A673 (cell line): ENCODE measurements at regions not wholly inside any gene's neighbourhood (a gene's known extent, or its start where the extent isn't known, plus 50 kb on each side); places are given as distances from the start of the nearest gene placed in this dataset.
"Not testable (repeated sequence)": the region's sequence is repeated elsewhere in the genome, so short reads cannot be mapped to it uniquely, and the experiment has no call there.

Experiments used
- BruUV-seq: library from RNA; stranded (reverse); fragments of 400-500 nt; replicated peaks from 2 replicates; lab custom pipeline; 2021; lab: Mats Ljungman, UMichigan
- CTCF ChIA-PET: fragments of 300-600 bp; sonication (Branson Sonifier 250); formaldehyde crosslinking; loops from one replicate; lab custom pipeline; 2022; ENCODE audit warnings: antibody characterized with exemption; lab: Charles Lee
- POLR2A ChIA-PET: fragments of 300-600 bp; sonication (Branson Sonifier 250); formaldehyde crosslinking; loops from one replicate; lab custom pipeline; 2022; ENCODE audit warnings: antibody characterized with exemption; ENCODE audit not compliant: low non-redundant PET; lab: Charles Lee
- DNase-seq: peaks from one replicate; pipeline ENCODE4 v3.0.0-alpha.2; 2015; ENCODE audit warnings: low spot score
- H3K27ac ChIP-seq: fragments of 200-600 bp; sonication (generic); 2 replicates; pipeline ENCODE4 v1.5.1; 2016; ENCODE audit warnings: mixed run types, low read depth, mild to moderate bottlenecking, mixed read lengths, antibody characterized with exemption, low read length; ENCODE audit not compliant: poor library complexity, severe bottlenecking
- H3K27me3 ChIP-seq: fragments of 200-600 bp; sonication (generic); replicated peaks from 2 replicates; pipeline ENCODE4 v1.6.1; 2017; ENCODE audit warnings: mixed run types, low read depth, mild to moderate bottlenecking, mixed read lengths, antibody characterized with exemption, low read length; ENCODE audit not compliant: insufficient read depth, poor library complexity
- H3K36me3 ChIP-seq: fragments of 200-600 bp; sonication (generic); 2 replicates; pipeline ENCODE4 v1.6.1; 2016; ENCODE audit warnings: mixed run types, mild to moderate bottlenecking, mixed read lengths, antibody characterized with exemption, low read length; ENCODE audit not compliant: insufficient read depth, poor library complexity, severe bottlenecking
- H3K4me1 ChIP-seq: fragments of 200-600 bp; sonication (generic); 2 replicates; pipeline ENCODE4 v1.6.1; 2017; ENCODE audit warnings: mixed run types, mild to moderate bottlenecking, mixed read lengths, antibody characterized with exemption, low read length; ENCODE audit not compliant: insufficient read depth, poor library complexity, severe bottlenecking
- H3K4me3 ChIP-seq: fragments of 200-600 bp; sonication (generic); 2 replicates; pipeline ENCODE4 v1.5.1; 2016; ENCODE audit warnings: low read depth, mixed run types, mild to moderate bottlenecking, mixed read lengths, low read length; ENCODE audit not compliant: poor library complexity, severe bottlenecking
- H3K9me3 ChIP-seq: fragments of 200-600 bp; sonication (generic); 2 replicates; pipeline ENCODE4 v1.6.1; 2016; ENCODE audit warnings: mixed run types, low read depth, mild to moderate bottlenecking, mixed read lengths, antibody characterized with exemption, low read length; ENCODE audit not compliant: poor library complexity, severe bottlenecking
- CTCF ChIP-seq: fragments of 300-800, 200-600 bp; sonication (generic); conservative IDR thresholded peaks from 2 replicates; pipeline ENCODE4 v1.5.1; 2017; ENCODE audit warnings: low read depth, mild to moderate bottlenecking, antibody characterized with exemption, low read length, moderate library complexity, mixed read lengths
- EZH2 ChIP-seq: fragments of 200-600 bp; sonication (generic); IDR thresholded peaks from 2 replicates; pipeline ENCODE4 v1.6.1; 2017; ENCODE audit warnings: borderline replicate concordance, low read depth, mild to moderate bottlenecking, mixed read lengths, antibody characterized with exemption, low read length; ENCODE audit not compliant: poor library complexity, severe bottlenecking
- intact Hi-C: fragments of 100-400 bp; cut with micrococcal nuclease; formaldehyde crosslinking; loops from one replicate; pipeline ENCODE4 v1.10.0; 2022; ENCODE audit not compliant: unreplicated experiment

GRCh38 chr16:5206331-5206990, 108.9 kb upstream of the EEF2KMT start:
- no TSS peak for BruUV-seq
- H3K4me3 ChIP-seq = no peak overlapping the region

GRCh38 chr16:5205361-5206040, 107.9 kb upstream of the EEF2KMT start:
- no TSS peak for BruUV-seq
- CTCF ChIA-PET = no interaction called here

More at GRCh38 chr16:5206331-5206990, 108.9 kb upstream of the EEF2KMT start:
- no peak overlapping the region for H3K27ac ChIP-seq
- no peak for DNase-seq
- CTCF ChIA-PET = no interaction called here
- no peaks in the 10 kb centered on the region for H3K9me3 ChIP-seq
- H3K27me3 ChIP-seq = no peaks in the 10 kb centered on the region
- no peaks in the 10 kb centered on the region for H3K36me3 ChIP-seq
- H3K4me1 ChIP-seq = no peaks in the 10 kb centered on the region
- intact Hi-C loops = no loop called here
- no peak for TF ChIP-seq CTCF
- no peak for TF ChIP-seq EZH2
- POLR2A ChIA-PET = no interaction called here

GRCh38 chr16:5203675-5204074, 106.1 kb upstream of the EEF2KMT start:
- DNase-seq, H3K36me3 ChIP-seq, H3K27me3 ChIP-seq, H3K27ac ChIP-seq, H3K4me1 ChIP-seq, H3K4me3 ChIP-seq, POLR2A ChIA-PET, CTCF ChIA-PET, H3K9me3 ChIP-seq, BruUV-seq, intact Hi-C loops: not testable (repeated sequence)

More at GRCh38 chr16:5205361-5206040, 107.9 kb upstream of the EEF2KMT start:
- Histone ChIP-seq H3K27me3 (no peaks in the 10 kb centered on the region), H3K4me1 (no peaks in the 10 kb centered on the region), H3K27ac (no peak overlapping the region), H3K4me3 (no peak overlapping the region), H3K36me3 (no peaks in the 10 kb centered on the region), H3K9me3 (no peaks in the 10 kb centered on the region)
- TF ChIP-seq EZH2 (no peak), CTCF (no peak)
- DNase-seq = no peak
- intact Hi-C loops = no loop called here
- POLR2A ChIA-PET = no interaction called here

GRCh38 chr16:5200123-5200522, 102.5 kb upstream of the EEF2KMT start:
- no TSS peak for BruUV-seq
- TF ChIP-seq EZH2 (no peak), CTCF (no peak)
- Histone ChIP-seq H3K36me3 (no peaks in the 10 kb centered on the region), H3K4me1 (no peaks in the 10 kb centered on the region), H3K4me3 (no peak overlapping the region), H3K27ac (no peak overlapping the region), H3K9me3 (no peaks in the 10 kb centered on the region), H3K27me3 (peaks cover 4% of the 10 kb centered on the region)
- ChIA-PET POLR2A (no interaction called here), CTCF (no interaction called here)
- DNase-seq = no peak
- intact Hi-C loops = no loop called here
